Erythroblast (primary cell): ENCODE measurements at regions not wholly inside any gene's neighbourhood (a gene's known extent, or its start where the extent isn't known, plus 50 kb on each side); places are given as distances from the start of the nearest gene placed in this dataset.

Source experiments
- GATA1 ChIP-seq: IDR thresholded peaks from 2 replicates; pipeline ENCODE4 v1.6.1; 2011; ENCODE audit warnings: low read depth, mild to moderate bottlenecking, control low read depth, low read length, moderate library complexity
- POLR2A ChIP-seq: IDR thresholded peaks from 2 replicates; pipeline ENCODE4 v1.6.1; 2011; ENCODE audit warnings: mild to moderate bottlenecking, low read length

GRCh38 chr17:62161405-62162148, 96.5 kb upstream of the MED13 start:
- TF ChIP-seq POLR2A (no peak), GATA1 (no peak)
